Femur (tissue), 1 donor: ENCODE measurements at regions not wholly inside any gene's neighbourhood (a gene's known extent, or its start where the extent isn't known, plus 50 kb on each side); places are given as distances from the start of the nearest gene placed in this dataset.

Source experiments
- DNase-seq: peaks from one replicate; pipeline ENCODE4 v3.0.0-alpha.2; 2017

DNA sequence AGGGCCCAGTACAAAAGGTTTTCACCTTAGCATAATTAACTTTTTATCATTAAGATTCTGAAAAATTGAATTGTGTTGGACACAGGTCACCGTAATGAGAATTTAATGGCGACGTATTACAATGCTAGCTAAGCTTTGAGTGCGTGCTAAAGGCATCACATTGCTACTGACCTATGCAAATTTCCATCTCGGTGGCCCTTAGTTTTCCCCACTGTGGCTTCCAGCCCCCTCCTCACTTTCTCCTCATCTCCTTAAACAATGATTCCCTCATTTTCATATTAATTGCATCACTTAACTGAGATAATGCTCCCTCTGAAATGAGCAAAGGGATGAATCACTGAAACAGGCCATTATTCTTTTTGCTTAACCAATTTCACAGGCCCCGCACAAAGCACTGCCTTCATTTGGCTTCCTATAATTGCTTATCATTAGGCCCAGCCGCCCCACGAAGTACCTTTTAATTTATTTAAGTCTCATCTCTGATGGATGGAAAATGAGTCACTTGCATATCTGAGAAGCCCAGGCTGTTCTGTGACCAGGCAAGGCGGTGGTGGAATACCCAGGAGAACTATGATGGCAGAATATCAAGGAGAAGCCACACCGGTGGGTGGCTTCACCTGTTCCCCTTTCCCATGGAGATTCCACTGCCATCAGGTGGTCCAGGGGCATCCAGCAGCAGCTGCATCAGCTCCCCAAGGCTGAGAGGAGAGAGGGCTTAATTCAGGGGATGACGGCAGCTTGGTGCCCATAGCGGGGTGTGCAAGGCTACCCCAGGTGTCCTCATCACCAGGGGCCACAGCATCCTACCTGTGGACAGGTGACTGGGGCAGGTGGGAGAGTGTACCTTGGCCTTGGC is 223.8 kb upstream of the BOD1L1 start:
- no peak for DNase-seq

DNA sequence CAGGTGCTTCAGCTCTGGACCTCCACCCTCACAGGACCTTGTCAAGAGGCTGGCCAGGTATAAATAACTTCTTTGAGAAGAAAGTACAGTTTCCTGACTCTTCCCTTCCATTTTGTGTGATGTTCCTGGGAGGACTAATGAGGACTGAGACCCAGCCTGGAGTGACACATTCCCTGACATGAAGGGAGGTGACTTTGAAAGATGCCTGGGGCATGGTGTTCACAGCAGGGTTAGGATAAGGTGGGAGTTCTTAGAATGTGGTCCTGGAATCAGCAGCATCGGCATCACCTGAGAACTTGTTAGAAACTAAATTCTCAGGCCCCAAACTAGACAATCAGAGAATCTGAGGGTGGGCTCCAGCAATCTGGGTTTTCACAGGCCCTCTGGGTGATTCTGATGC is 224.9 kb upstream of the BOD1L1 start:
- DNase-seq = no peak

DNA sequence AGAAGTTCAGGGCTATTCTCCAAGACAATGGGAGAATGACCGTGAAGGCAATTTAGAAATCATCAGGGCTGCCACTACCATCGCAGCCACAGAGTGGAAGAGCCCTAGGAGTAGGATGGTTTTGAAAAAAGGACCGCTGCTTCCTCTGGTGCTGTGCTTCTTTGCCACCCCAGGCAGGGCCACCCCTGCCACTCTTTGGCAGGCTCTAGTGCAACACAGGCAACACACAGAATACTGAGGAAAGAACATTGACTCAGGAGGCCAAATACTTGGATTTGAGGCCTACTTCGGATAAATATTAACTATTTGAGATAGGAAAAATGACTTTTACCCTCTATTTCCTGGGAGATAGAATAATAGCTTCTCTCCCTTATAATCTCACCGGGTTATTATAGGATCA is 228.9 kb upstream of the BOD1L1 start:
- DNase-seq = no peak

DNA sequence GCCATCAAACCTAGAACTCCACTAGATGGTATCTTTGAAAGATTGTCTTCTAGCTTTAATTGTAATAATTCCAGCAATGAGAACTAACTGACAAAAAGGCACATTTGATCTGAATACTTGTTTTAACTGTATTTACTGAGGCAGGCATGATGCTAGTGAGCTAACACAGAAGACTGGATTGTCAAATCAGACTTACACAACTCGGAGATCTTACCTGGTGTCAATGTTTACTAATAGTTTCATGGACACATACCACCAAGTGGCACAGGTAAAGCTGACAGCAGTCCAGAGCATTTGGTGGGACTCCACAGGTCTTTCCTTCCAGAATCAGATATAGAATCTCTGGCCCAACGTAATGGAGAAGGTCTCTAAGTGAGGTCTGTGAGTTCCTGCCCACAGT is 229.9 kb upstream of the BOD1L1 start:
- no peak for DNase-seq

DNA sequence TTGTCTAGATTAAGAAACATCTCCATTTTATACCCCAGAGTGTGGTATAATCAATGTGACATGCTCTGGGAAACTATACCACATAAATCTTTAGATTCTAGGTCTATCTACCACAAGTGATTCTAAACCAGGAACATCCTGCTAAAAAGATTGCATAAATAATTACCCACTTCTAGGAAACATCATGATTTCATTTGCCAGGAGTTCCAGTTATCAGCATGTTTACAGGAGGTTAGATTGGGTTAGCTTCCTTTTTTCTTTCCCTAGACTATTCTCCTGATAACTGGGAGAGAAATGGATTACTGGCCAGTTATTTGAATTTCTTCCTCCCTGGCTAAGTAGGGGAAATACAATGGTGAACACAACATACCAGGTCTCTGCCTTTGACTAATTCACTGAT is 230.3 kb upstream of the BOD1L1 start:
- no peak for DNase-seq

DNA sequence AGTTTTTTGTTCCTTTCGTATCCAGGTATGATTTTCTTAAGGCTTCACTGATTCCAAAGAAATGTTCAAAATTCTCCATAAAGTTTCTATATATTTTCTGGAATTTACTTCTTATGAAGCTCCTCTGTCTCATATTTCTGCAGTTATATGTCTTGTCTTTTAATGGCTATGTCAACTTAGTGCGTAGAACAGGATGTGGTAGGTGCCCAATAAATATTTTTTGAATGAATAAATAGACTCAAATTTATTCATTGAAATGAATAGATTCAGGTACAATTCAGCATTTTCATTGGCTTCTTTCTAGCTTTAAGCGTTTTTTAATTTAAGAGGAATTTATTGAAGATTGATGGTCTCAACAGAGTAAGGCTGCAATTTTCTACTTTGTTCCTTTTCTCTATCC is 231.9 kb upstream of the BOD1L1 start:
- no peak for DNase-seq

DNA sequence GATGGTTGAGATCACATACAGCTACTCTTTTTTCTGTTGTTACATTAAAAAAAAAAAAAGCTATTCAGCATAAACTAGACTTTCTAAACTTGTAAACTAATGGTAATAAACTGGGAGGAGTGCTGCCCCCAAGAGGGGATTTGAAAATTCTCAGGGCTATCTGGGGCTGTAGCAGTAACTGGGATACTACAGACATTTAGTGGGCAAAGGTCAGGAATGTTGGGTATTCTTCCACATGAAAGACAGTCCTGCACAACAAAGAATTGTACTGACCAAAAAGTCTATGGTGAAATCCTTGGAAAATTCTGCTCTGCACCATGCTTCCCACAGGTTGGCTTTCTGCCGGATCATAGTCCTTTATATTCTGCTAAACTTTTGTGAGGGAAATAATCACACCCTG is 232.6 kb upstream of the BOD1L1 start:
- no peak for DNase-seq

DNA sequence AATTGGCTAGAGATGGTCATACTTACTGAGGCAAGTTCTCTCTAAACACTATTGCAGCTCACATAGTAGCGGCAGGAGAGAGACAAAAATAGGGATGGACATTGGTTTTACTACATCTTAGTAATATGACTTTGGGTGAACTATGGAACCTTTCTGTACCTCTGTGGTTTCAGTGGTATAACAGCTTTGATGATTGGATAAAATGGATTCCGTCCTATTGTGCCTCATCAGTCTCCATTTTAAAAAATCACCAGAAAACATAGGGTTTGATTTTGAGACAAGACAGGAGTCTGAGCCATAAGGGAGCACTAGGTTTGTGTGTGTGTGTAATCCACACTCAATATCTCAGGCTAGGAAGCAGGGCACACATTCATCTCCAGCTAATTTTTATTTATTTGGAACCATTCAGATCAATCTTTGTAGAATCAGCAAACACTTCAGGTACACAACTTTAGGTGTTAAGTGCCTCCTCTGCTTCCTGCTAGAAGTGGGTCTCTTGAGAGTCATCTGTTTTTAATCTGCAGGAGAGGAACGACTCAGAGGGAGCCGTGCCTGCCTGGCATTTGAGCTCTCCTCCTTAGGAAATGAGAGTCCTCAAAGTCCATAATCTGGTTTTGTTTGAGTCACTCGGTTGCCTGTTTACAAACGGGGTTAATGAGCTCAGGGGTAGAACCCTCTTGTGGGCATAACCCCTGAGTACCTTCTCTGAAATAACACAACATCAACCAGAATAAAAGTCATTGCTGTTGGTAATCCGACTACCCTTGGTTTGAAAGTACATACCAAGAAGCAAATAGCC is 238.5 kb upstream of the BOD1L1 start:
- DNase-seq = no peak

DNA sequence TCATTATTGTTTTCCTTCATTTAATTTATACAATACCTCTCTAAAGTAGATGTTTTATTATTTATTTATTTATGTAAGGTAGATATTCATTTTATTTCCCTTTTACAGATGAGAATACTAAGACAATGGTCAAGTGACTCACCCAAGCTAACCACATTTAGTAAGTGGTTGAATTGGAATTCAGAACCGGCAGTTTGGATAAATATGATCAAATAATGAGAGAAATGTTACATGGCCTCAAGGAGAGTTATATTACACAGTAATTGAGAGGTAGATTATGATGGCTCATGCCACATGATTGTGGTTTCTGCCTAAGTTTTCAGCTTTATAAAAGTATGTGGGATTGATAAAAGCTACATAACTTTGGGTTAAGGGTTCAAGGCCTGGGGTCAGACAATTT is 239.4 kb upstream of the BOD1L1 start:
- no peak for DNase-seq

DNA sequence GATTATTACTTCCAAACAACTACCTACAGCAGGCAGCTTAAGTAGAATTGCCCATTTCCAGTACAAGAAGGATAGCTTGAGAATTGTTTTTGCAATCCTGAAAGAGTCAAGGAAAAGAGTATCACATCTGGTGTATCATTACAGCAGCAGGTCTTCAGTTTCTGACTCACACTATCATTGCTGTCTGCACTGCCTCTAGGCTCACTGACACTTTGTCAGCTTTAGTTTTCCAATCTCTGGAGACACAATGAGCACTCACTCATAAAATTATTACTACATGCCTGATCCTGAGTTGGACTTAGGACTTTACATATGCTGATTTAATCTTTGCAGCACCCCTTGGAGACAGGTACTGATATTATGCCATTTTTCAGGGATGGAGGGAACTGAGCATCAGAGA is 244.6 kb upstream of the BOD1L1 start:
- DNase-seq = no peak

DNA sequence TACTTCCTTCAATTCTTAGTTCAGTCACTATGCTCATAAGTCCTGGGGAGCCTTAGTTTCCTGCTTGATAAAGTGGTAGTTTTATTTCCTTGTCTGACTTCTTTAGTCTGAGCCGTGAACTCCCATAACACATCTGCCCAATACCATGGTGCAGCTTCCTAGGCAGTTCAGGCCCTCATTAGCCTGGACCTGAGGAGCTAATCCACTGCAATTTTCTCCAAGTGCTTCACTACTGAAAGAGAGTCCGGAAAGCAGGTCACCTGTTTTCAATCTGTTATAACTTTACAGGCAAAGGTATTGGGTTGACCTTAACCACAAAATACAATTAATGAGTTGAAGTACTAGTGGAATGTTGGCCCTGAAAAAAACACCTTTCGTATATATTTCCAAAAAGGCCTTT is 245.4 kb upstream of the BOD1L1 start:
- no peak for DNase-seq

DNA sequence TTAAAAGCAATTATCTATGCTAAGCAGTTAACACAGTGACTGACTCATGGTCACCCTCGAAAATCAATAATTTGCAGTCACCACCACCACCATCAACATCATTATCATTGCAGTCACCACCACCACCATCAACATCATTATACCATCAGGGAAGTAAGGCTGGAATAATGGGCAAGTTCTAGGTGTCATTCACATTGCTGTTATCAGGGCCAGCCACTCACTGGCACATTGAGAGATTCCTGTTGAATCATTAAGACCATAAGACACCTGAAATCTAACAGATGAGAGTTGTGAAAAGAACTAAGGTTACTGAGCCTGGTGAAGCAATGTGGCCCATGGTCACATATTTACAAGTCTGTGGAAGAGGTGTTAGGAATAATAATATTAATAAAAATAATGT is 247.7 kb upstream of the BOD1L1 start:
- no peak for DNase-seq

DNA sequence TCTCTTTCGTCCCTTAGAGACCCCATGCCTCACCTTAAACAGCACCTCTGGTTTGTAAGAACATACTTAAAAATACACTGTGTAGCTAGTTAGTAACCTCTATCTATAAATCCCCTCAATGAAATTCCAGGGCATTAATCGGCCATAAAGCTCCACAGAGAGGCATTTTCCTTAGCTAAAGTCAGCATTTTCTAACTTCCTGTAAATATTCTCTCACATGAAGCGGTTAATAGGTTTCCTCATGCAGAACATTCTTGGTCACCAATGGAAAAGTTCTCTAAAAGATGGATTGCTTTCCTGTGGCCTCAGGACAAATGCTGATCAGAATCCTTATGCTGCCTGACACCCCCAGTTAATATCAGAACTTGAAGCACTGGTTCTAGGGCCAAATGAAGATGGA is 248.6 kb upstream of the BOD1L1 start:
- DNase-seq = no peak

DNA sequence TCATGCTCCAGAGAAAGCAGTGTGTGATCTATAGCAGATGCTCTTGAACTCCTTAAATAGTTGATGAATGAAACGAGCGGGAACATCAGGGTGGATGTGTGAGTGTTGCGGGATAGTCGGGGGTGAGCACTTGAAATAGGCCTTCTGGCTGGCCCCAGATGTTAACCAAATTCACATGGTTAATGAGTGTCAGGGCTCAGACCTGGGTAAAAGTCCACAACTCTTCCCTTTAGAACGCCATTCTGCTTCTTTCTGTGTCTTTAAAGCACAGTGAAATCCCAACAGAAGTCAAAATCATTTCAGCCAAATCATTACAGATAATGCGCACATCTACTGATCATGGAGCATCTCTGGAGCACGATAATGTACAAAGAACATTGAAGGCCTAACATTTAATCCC is 249.4 kb upstream of the BOD1L1 start:
- DNase-seq = no peak

DNA sequence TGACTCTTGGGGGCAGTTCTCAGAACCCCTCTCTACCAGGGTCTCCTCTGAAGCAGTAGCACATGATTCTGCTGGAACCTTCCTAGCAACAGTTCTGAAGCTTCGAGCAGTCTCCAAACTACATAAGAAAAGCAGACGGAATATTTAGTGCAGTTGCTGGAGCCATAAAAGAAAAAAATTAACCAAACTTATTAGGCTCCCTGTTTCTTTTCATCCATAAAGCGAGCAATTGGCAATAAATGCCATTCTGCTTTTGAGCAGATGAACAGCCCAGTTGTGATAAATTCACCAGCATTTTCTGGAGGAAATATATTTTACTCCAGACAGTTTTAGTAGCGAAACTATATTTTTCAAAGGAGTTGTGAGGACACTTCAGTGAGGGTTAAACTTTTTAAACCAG is 250.1 kb upstream of the BOD1L1 start:
- DNase-seq = no peak

DNA sequence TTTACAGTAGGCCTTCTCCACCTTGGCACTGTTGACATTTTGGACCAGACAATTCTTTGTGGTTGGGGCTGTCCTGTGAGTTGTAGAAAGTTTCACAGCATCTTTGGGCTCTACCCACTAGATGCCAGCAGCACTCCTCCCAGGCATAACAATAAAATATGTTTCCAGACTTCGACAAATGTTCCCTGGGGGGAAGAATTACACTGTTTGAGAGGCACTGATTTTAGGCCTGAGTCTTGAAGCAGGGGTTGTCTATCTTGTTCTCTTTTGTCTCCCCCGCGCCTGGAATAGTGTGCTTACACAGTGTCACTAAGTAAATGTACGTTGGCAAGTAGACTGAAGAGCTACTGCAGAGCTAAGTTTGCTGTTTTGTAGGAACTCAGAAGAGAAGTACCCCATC is 254.4 kb upstream of the BOD1L1 start:
- DNase-seq = no peak

DNA sequence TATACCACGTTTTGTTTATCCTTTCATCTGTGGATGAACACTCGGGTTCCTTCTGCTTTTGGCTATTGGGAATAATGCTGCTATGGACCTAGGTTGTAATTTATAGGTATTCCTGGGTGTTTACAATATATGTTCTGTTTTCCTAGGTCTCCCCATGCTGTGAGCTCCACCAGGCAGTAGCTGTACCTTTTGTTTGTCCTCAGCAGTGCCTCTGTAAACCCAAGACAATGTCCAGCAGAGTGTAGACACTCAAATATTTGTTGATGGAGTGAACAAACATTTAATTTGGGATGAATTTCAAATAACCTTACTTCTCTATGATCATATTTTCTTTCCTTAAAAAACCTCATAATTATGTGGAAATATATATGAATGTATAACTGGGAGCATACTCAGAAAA is 259.5 kb upstream of the BOD1L1 start:
- DNase-seq = no peak

DNA sequence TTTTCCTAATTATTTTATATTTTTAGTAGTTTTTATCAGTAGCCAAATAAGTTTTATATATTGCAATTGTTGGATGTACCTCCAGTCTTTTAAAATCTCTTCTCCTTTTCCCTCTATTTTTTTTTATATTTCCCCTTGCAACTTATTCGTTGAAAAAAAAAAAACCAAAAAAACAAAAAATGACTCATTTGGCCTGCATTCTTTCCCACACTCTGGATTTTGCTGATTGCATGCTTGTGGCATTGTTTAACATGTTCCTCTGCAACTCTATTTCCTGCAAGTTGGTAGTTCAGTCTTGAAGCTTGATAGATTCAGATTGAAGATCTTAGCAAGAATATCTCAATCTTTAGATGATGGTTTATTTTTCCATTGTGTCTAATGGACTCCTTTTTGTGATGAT is 260.6 kb upstream of the BOD1L1 start:
- DNase-seq = no peak

DNA sequence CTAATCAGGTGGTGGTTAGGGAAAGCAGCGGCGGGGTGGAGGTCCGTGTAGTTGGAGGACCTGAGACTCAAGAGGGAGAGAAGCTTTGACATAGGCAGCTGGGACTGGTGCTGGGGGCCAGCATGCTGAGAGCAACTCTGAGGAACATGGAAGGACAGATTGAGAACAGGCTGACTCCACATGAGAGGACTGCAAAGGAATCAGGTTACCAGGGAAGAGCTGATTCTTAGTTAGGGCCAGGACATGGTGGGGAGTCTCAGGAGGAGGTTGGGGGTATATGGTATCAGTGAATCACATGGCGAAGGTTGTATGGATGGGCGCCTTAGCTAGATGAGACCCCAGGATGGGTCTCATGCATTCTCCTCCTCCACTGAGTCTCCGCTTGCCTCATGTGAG is 264.0 kb upstream of the BOD1L1 start:
- no peak for DNase-seq

DNA sequence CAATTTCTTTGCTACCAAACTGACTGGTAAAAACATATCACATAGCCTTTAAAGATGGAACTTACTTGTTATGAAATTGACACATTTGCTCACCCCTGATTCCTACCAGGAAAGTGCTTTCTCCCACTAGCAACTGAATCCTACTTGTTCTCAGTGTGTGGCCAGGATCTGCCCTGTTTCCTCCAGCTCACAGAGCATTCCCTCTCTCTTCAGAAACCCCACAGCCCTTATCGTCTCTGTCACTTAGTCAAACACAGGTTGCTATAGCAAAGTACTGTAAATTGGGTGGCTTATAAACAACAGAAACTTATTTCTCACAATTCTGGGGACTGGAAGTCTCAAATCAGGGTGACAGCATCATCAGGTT is 265.2 kb upstream of the BOD1L1 start:
- no peak for DNase-seq

DNA sequence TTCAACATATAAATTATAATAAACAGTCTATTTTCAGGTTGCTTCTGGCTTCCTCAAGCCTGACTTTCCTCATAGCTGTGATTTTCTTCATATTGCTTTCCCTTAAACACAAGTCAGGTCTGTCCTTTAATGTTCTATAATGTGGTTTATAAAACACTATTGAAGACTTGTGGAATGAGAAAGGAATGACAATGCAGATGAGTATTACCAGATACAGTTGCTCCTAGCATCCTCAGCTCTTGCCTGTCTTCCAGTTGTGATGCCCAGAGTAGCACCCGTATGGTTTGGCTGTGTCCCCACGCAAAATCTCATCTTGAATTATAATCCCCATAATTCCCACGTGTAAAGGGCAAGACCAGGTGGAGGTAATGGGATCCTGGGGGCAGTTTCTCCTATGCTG is 265.7 kb upstream of the BOD1L1 start:
- DNase-seq = no peak

DNA sequence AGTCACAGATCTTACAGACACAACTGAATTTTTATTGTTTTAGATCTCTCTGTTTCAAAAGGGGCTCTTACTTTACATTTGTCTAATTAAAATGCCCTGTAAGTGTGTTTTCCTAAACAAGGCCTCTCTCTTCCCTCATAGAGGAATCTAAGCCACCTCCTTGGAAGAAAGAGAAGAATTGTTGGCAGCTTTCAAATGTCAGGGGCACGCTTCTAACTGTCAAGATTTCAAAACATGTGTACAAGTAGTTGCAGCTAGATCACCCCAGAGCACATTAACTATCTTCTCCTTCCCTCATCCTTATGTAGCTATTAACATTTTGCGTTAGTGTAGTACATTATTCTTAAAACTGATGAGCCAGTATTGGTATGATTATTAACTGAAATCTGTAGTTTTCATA is 266.5 kb upstream of the BOD1L1 start:
- no peak for DNase-seq

DNA sequence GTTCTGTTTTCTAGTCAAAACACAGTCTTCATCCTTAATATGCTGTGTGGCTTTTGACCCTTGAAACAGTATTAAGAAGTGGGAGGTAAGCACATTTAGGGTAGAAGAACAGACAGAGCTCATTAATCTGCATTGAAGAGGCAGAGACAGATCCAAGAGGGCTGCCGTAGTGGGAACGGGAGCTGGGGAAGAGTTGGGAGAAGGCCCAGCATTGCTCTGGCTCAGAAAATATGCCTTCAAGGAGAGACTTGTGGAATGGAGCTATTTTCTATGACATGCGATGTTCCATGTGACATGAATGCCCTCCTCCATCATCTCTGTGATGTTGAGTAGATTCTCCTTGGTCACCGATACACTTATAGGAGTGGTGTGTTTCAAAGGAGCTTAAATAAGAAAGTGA is 273.3 kb upstream of the BOD1L1 start:
- DNase-seq = no peak

DNA sequence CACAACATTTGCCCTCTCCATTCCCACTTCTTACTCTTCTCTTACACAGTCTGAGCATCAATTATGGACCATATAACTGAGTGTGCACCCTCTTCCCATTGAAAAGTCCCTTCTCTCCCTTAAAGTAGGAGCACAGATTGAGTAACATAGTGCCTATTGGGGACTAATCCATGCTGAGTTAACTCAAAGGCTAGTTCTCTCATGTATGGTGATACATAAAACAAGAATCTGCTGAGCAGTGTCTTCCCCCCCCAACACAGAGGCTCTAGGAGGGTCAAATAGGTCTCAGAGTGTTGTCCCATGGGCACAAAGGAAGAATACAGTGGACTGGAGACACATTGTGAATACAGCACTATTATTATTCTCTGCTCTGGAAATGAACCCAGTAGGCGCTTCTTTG is 274.6 kb upstream of the BOD1L1 start:
- DNase-seq = no peak

DNA sequence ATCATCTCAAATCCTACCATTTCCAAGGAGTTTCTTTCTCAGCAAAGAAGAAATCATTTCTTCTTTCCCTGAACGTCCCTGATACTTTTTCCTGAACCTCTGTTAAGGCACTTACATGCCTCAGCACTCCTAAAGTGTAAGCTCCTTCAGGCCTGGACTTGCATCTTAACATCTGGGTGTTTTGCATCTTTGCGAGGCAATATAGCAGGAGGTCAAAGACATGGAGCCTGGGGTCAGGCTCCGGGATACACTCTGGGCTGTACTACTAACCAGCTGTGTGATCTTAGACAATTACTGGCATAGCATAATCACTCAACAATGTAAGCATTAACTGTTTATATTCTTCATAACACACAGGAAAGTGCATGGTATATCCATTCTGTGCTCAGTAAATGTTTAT is 275.5 kb upstream of the BOD1L1 start:
- no peak for DNase-seq
